ENCODE measurements at regions not wholly inside any gene's neighbourhood (a gene's known extent, or its start where the extent isn't known, plus 50 kb on each side); places are given as distances from the start of the nearest gene placed in this dataset.

GRCh38 chr2:185507719-185508118 lies 230.9 kb upstream of the FSIP2 start:
- TF ChIP-seq, protein P1, sequence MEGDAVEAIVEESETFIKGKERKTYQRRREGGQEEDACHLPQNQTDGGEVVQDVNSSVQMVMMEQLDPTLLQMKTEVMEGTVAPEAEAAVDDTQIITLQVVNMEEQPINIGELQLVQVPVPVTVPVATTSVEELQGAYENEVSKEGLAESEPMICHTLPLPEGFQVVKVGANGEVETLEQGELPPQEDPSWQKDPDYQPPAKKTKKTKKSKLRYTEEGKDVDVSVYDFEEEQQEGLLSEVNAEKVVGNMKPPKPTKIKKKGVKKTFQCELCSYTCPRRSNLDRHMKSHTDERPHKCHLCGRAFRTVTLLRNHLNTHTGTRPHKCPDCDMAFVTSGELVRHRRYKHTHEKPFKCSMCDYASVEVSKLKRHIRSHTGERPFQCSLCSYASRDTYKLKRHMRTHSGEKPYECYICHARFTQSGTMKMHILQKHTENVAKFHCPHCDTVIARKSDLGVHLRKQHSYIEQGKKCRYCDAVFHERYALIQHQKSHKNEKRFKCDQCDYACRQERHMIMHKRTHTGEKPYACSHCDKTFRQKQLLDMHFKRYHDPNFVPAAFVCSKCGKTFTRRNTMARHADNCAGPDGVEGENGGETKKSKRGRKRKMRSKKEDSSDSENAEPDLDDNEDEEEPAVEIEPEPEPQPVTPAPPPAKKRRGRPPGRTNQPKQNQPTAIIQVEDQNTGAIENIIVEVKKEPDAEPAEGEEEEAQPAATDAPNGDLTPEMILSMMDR (IDR thresholded peaks at IDR 0.05): no peak
- TF ChIP-seq POLR2A (IDR thresholded peaks at IDR 0.05): no peak
